CD4-positive, alpha-beta T cell treated with Interleukin-4 for 4 hours (primary cell): ENCODE measurements at regions not wholly inside any gene's neighbourhood (a gene's known extent, or its start where the extent isn't known, plus 50 kb on each side); places are given as distances from the start of the nearest gene placed in this dataset.

Source experiments
- DNase-seq: peaks from one replicate; pipeline ENCODE4 v3.0.0-alpha.2; 2020

GRCh38 chrX:40484408-40485091 lies 96.2 kb upstream of the ATP6AP2 start:
- DNase-seq, result no peak

DNA sequence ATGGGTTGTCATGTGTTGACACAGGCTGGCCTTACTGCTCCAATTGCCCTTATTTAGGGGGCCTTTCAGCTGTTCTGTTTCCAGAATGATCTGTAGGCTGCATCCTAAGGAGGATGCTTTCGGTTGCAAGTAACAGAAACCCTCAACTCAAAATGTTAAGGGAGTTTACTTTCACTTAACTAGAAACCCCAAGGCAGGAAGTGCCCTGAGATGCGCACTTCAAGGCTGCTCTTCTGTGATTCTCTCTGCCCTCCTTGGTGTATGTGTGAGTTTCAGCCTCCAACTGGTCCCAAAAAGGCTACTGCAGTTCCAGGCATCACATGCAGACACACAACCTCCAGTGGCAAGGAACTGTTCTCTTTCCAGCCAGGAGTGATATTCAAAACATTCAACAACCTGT lies 97.3 kb upstream of the ATP6AP2 start:
- no peak for DNase-seq

GRCh38 chrX:40479777-40480318 lies 100.9 kb upstream of the ATP6AP2 start:
- DNase-seq, result no peak

- no peak for DNase-seq
These were observed 102.2 kb upstream of the ATP6AP2 start for GRCh38 chrX:40478474-40479065.

DNA sequence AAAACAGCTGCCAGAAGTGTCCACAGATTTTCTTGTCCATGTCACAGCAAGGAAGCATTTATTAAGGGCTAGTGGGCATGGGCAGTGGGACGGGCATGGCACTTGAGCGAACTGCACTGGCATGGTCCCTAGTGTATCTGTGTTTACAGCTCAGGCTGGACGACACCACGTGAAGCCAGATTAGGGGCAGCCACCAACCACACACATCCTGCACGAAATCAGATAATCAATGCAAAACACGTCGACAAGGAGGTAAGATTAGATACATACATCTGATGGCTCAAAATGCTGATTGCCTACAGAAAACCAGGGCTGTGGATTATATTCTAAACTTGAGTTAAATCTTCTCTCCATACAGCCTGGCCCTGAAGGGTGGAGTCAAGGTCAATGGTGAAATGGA lies 103.8 kb upstream of the ATP6AP2 start:
- no peak for DNase-seq

GRCh38 chrX:40474645-40475044 lies 106.1 kb upstream of the ATP6AP2 start:
- no peak for DNase-seq

DNA sequence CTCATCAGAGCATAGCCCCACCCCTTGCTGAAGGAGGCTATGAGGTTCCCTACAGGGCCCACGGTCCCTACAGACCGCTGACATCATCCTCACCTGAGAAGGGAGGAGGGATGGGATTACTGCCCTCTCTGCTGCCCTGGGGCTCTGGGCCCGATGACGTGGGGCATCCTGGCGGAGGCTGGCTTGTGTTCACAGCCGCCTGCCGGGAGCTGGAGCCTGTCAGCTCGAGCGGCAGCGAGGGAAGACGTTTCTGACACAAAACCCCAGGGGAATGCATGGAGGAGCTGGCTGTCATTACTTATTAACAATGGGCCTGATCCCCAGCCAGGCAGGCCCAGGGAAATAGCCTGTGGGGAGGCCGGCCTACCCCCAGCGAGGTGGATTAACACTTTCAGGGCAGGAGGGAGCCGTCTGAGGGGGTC lies 106.6 kb upstream of the ATP6AP2 start:
- DNase-seq, result no peak

GRCh38 chrX:40473460-40474204 lies 107.1 kb upstream of the ATP6AP2 start:
- no peak for DNase-seq

- no peak for DNase-seq
These were observed 108.7 kb upstream of the ATP6AP2 start for GRCh38 chrX:40471965-40472648.

DNA sequence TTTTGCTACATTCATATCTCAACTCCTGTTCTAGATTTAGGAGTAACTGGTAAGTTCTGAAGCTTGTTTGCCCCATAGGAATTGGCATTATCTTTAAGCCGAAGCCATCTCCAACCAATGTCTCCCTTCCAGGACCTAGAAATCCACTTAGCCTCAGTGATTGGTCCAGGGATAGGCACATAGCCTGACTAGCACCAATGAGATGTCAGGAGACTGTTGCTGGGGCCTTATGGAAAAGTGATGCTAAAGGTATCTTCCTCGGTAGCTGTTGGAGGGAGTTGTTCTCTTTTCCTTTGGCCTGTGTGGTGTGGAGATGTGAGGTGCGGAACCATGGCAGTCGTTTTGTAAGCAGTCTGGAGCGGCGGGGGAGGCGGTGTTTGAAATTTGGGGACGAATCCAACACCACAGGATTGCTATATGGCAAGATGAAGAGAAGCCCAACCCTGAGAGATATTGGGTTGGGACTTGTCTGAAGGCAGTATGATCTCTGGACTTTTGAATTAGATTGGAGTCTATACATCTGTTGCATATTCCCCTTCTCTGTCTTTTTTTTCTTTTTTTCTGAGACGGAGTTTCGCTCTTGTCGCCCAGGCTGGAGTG lies 109.8 kb upstream of the ATP6AP2 start:
- no peak for DNase-seq

GRCh38 chrX:40469316-40469715 lies 111.5 kb upstream of the ATP6AP2 start:
- DNase-seq, result no peak

DNA sequence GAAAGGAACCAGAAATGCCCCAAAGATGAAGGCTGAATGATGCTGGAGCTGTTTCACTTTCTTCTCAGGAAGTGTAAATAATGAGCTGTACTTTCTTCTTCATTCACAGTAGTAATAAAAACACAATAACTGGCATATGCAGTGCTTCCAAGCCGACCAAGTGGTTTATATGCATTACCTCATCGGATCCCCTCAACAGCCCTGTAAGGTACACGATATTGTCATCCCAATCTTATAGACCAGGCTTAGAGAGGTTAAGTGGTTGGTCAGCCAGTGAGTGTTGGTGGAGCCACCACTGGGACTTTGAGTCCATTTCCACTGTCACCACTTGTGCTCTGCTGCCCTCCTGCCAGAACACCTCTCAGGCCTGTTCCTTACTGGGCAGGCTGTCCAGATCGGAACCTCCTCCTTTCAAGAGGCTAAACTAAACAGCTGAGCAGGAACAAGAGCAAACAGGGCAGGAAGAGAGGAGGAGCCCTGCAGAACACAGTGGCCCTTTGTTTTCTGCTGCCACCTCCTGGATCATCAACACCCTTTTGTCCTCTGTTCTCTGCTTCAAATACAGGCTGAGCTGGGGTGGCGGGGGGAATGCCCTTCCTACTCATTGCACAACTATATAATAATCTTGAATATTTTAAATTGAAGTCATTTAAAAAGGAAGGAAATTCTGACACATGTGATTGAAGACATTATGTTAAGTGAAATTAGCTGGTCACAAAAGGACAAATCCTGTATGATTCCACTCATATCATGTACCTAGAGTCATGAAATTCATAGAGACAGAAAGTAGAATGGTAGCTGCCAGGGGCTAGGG lies 112.5 kb upstream of the ATP6AP2 start:
- peak; percentile 19 for DNase-seq

DNA sequence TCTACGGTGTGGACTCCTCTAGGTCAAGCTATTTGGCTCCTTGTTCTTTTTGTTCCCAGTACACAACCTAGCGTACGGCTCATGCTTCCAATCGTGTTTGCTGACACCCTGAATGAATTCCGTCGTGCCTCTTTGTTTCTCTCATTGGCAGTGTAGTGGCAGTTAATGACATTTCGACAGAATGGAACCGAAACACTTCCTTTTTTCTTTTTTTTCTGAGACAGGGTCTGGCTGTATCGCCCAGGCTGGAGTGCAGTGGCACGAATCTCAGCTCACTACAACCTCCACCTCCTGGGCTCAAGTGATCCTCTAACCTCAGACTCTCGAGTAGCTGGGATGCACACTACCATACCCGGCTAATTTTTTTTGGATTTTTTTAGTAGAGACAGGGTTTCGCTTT lies 113.3 kb upstream of the ATP6AP2 start:
- DNase-seq, result no peak

GRCh38 chrX:40465735-40466551 lies 114.8 kb upstream of the ATP6AP2 start:
- DNase-seq, result no peak

GRCh38 chrX:40462795-40463194 lies 118.0 kb upstream of the ATP6AP2 start:
- no peak for DNase-seq

DNA sequence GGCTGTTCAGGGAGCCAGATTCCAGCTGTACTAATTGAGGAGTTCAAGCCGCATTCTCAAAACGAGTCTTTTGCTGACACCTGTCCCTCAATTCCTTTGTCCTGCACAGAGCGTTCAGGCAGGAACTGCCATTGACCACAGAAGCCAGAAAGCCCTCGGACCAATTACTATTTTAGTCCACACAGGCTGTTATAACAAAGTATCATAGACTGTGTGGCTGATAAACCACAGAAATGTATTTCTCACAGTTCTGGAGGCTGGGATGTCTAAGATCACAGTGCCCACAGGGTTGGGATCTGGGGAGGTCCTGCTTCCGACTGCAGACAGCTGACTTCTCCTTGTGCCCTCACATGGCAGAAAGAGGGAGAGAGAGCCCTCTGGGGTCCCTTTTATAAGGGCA lies 119.8 kb upstream of the ATP6AP2 start:
- no peak for DNase-seq

- DNase-seq, result no peak
These were observed 121.1 kb upstream of the ATP6AP2 start for GRCh38 chrX:40459571-40460158.

DNA sequence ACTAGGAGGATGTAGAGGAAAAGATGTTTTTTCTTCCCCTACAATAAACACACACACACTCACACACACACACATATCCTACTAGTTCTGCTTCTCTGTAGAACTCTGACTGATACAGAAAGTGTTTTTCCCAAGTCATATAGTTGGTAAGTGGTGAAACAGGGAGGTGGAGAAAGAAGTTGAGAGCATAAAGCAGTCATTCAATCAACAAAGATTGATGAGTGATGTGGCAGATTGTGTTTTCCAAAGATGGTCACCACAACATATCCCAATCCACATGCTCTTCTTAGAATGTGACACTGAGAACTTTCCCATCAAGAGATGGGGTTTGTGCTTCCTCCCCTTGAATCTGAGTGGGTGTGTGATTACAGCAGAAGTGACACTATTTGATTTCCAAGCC lies 123.4 kb upstream of the ATP6AP2 start:
- DNase-seq, result no peak

- no peak for DNase-seq
These were observed 128.7 kb upstream of the ATP6AP2 start for GRCh38 chrX:40452031-40452430.

GRCh38 chrX:40449956-40450706 lies 130.6 kb upstream of the ATP6AP2 start:
- DNase-seq, result no peak
